Gastroesophageal sphincter (tissue), 4 donors: ENCODE measurements at regions not wholly inside any gene's neighbourhood (a gene's known extent, or its start where the extent isn't known, plus 50 kb on each side); places are given as distances from the start of the nearest gene placed in this dataset.

Experiments used
- ATAC-seq: fragments of 150-250 bp; one replicate; pipeline ENCODE4 v1.9.1; 2016; ENCODE audit warnings: mild to moderate bottlenecking, moderate library complexity
- H3K27ac ChIP-seq, 4 donors: fragments of 200-600 bp; sonication (generic) in 3 of 4; 1 replicate in 3 of 4; 2 replicates in 1 of 4; pipeline ENCODE4 v1.5.1; 2016 to 2019
- H3K27me3 ChIP-seq: fragments of 200-600 bp; sonication (generic); one replicate; pipeline ENCODE4 v1.5.1; 2019
- H3K36me3 ChIP-seq, 2 donors: fragments of 200-600 bp; sonication (generic); one replicate each; pipeline ENCODE4 v1.5.1; 2019; ENCODE audit warnings: control low read depth in 1 of 2
- H3K4me1 ChIP-seq, 3 donors: fragments of 200-600 bp; sonication (generic); 1 replicate in 2 of 3; 2 replicates in 1 of 3; pipeline ENCODE4 v1.5.1; 2016 to 2019; ENCODE audit warnings: control low read depth in 2 of 3
- H3K4me3 ChIP-seq, 2 donors: fragments of 200-600 bp; sonication (generic); one replicate each; pipeline ENCODE4 v1.5.1; 2019; ENCODE audit warnings: mild to moderate bottlenecking in 1 of 2, moderate library complexity in 1 of 2
- H3K9me3 ChIP-seq, 3 donors: fragments of 200-600 bp; sonication (generic); one replicate each; pipeline ENCODE4 v1.5.1; 2017 to 2019; ENCODE audit warnings: control low read depth in 2 of 3
- EP300 ChIP-seq: sonication (generic); formaldehyde crosslinking; IDR thresholded peaks from one replicate; pipeline ENCODE4 v1.6.1; 2017; ENCODE audit warnings: antibody characterized with exemption, mild to moderate bottlenecking
- POLR2A ChIP-seq, 2 donors: fragments of 450-650 bp; IDR thresholded peaks; one replicate each; pipeline ENCODE4 v1.6.1; 2017; ENCODE audit warnings: antibody characterized with exemption in 2 of 2, mild to moderate bottlenecking in 2 of 2, moderate library complexity in 1 of 2
- POLR2AphosphoS5 ChIP-seq: sonication (generic); formaldehyde crosslinking; IDR thresholded peaks from one replicate; pipeline ENCODE4 v1.6.1; 2017; ENCODE audit warnings: antibody characterized with exemption
- WGBS, 2 donors: methylation state at CpG; one replicate each; pipeline ENCODE4 v1.1.5; 2018; ENCODE audit warnings: low coverage in 1 of 2; 5-methylcytosine and 5-hydroxymethylcytosine counted together
- TF ChIP-seq, protein P1 (sequence below), 4 experiments: fragments of 200-600 bp in 2 of 4; fragments of 450-650 bp in 2 of 4; sonication (generic) in 1 of 4; IDR thresholded peaks; one replicate each; pipeline ENCODE4 v1.5.1; 2017 to 2019; ENCODE audit warnings: antibody characterized with exemption in 4 of 4, mild to moderate bottlenecking in 2 of 4, moderate library complexity in 2 of 4

DNA sequence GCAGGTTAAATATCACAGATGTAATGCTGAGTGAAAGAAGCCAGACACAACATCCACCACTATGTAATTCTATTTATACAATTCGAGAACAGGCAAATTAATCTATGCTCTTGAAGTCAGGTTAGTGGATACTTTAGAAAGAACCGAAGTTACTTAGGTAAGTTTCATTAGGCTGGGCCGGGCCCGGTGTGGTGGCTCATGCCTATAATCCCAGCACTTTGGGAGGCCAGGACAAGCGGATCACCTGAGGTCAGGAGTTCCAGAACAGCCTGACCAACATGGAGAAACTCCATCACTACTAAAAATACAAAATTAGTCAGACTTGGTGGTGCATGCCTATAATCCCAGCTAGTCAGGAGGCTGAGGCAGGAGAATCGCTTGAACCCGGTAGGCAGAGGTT lies 1105.7 kb downstream of the NSUN3 start:
- WGBS, 2 donors = 43 to 76% methylated on average over 1 to 7 of the region's 7 CpGs

DNA sequence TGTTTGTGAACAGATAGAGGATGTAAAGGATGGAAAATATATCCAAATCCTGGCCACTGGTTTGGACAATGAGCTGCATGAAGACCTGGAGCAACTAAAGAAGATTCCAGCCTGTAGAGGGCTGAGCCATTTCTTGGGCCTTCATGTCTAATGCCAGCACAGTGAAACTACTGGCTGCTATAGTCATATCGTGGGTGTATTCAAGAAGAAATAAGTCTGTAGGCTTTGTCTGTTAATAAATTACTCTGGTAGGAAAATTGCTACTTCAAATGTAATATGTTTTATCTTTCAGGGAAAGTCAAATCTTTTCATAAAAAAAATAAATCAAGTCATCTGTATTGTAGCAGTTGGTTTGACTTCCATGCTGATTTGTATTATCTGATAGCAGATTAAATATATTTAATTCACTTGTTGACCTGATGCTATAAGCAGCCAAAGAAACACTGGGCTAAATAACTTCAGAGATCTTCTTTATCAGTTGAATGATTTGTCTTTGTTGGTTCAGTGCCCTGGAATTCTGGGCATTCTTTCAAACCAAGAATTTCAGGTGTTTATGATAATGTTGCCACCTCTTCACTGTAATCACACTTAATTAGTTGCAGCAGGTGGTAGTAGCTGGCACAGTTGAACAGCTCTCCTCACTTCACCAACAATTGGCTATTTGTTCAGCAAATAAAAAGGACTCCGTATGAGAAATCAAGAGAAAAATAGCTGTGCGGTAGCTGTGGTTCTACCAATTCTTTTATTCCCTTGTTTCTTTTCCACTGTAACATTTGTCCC lies 1109.5 kb downstream of the NSUN3 start:
- H3K27me3 ChIP-seq = no peaks in the 10 kb centered on the region
- H3K36me3 ChIP-seq = no peaks in the 10 kb centered on the region
- TF ChIP-seq, protein P1, sequence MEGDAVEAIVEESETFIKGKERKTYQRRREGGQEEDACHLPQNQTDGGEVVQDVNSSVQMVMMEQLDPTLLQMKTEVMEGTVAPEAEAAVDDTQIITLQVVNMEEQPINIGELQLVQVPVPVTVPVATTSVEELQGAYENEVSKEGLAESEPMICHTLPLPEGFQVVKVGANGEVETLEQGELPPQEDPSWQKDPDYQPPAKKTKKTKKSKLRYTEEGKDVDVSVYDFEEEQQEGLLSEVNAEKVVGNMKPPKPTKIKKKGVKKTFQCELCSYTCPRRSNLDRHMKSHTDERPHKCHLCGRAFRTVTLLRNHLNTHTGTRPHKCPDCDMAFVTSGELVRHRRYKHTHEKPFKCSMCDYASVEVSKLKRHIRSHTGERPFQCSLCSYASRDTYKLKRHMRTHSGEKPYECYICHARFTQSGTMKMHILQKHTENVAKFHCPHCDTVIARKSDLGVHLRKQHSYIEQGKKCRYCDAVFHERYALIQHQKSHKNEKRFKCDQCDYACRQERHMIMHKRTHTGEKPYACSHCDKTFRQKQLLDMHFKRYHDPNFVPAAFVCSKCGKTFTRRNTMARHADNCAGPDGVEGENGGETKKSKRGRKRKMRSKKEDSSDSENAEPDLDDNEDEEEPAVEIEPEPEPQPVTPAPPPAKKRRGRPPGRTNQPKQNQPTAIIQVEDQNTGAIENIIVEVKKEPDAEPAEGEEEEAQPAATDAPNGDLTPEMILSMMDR (IDR thresholded peaks at IDR 0.05) = no peak
- TF ChIP-seq POLR2A (IDR thresholded peaks at IDR 0.05) (no peak), EP300 (no peak), POLR2AphosphoS5 (no peak)
- no peak overlapping the region for H3K27ac ChIP-seq
- 60 to 77% methylated on average over 3 of the region's 3 CpGs for WGBS, 2 donors
- no peaks in the 10 kb centered on the region for H3K4me1 ChIP-seq
- ATAC-seq = no peak
- H3K4me3 ChIP-seq = no peak overlapping the region
- no peaks in the 10 kb centered on the region for H3K9me3 ChIP-seq

More for the DNA sequence above, 1105.7 kb downstream of the NSUN3 start:
- H3K27me3 ChIP-seq = no peaks in the 10 kb centered on the region
- H3K4me1 ChIP-seq = no peaks in the 10 kb centered on the region
- no peak for ATAC-seq
- no peak overlapping the region for H3K4me3 ChIP-seq
- no peaks in the 10 kb centered on the region for H3K36me3 ChIP-seq
- TF ChIP-seq, protein P1 (IDR thresholded peaks at IDR 0.05) = no peak
- TF ChIP-seq POLR2A (IDR thresholded peaks at IDR 0.05) = no peak
- no peak for TF ChIP-seq POLR2AphosphoS5
- TF ChIP-seq EP300 = no peak
- H3K9me3 ChIP-seq = no peaks in the 10 kb centered on the region
- no peak overlapping the region for H3K27ac ChIP-seq

DNA sequence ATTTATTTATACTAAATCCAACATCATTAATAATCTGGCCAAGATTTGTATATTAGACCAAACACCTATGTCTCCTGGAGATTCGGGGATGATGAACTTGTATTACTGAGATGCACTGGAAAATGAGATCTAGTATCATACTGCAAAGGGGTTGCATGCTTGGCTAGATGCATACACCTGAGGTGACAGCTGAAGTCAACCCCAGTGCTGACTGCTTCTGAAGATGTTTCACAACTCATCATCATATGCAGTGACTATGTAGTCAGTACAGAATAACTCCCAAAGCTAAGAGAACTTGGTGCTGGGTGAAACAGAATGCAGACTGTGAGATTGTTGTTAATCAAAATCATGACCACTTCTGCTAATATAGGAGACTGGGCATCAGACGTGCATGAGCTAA lies 1114.2 kb downstream of the NSUN3 start:
- H3K9me3 ChIP-seq = no peaks in the 10 kb centered on the region
- no peaks in the 10 kb centered on the region for H3K36me3 ChIP-seq
- no peak for ATAC-seq
- H3K27ac ChIP-seq = no peak overlapping the region
- H3K4me3 ChIP-seq = no peak overlapping the region
- no peaks in the 10 kb centered on the region for H3K4me1 ChIP-seq
- H3K27me3 ChIP-seq = no peaks in the 10 kb centered on the region
- 63 to 71% methylated on average over 2 of the region's 2 CpGs for WGBS, 2 donors
- TF ChIP-seq POLR2AphosphoS5 (no peak), EP300 (no peak), POLR2A (IDR thresholded peaks at IDR 0.05) (no peak)
- TF ChIP-seq, protein P1 (IDR thresholded peaks at IDR 0.05) = no peak

DNA sequence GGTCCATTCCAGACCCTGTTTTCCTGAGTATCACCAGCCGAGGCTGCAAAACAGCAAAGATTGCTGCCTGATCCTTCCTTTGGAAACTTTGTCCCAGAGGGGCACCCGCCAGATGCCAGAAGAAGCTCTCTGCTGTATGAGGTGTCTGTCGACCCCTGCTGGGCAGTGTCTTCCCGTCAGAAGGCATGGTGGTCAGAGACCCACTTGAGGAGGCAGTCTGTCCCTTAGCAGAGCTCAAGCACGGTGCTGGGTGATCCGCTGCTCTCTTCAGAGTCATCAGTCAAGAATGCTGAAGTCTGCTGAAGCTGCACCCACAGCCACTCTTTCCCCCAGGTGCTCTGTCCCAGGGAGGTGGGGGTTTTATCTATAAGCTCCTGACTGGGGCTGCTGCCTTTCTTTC lies 1121.2 kb downstream of the NSUN3 start:
- TF ChIP-seq, protein P1 (IDR thresholded peaks at IDR 0.05) = no peak
- no peak for TF ChIP-seq EP300
- TF ChIP-seq POLR2A (IDR thresholded peaks at IDR 0.05) = no peak
- TF ChIP-seq POLR2AphosphoS5 = no peak
- Histone ChIP-seq H3K9me3 (no peaks in the 10 kb centered on the region), H3K27me3 (no peaks in the 10 kb centered on the region), H3K36me3 (no peaks in the 10 kb centered on the region), H3K27ac (no peak overlapping the region), H3K4me1 (no peaks in the 10 kb centered on the region), H3K4me3 (no peak overlapping the region)
- 100% methylated on average over 3 of the region's 6 CpGs; no CpG with 5 or more reads in 1 of the 2 donors for WGBS, 2 donors
- no peak for ATAC-seq

DNA sequence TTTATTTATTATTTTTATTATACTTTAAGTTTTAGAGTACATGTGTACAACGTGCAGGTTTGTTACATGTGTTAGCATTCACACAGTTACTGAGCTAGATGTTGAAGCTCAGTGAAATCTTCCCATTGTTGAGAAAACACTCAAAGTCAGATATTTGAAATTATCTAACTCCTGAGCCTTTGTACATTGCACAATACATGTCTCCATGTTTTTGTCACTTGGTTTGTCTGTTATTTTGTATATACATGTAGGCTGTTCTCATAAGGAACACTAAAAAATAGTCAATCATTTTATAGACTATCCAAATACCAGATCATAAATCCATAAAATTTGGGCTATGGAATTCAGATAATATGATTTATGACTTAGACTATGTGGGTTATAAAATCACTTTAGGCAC lies 1126.5 kb downstream of the NSUN3 start:
- Histone ChIP-seq H3K4me3 (no peak overlapping the region), H3K27ac (no peak overlapping the region), H3K9me3 (no peaks in the 10 kb centered on the region), H3K36me3 (no peaks in the 10 kb centered on the region), H3K4me1 (no peaks in the 10 kb centered on the region), H3K27me3 (no peaks in the 10 kb centered on the region)
- 79 to 93% methylated on average over 1 of the region's 1 CpG for WGBS, 2 donors
- no peak for ATAC-seq
- no peak for TF ChIP-seq POLR2A (IDR thresholded peaks at IDR 0.05)
- TF ChIP-seq, protein P1 (IDR thresholded peaks at IDR 0.05) = no peak
- TF ChIP-seq POLR2AphosphoS5 = no peak
- TF ChIP-seq EP300 = no peak
